IMR-90 (cell line): ENCODE measurements at regions not wholly inside any gene's neighbourhood (a gene's known extent, or its start where the extent isn't known, plus 50 kb on each side); places are given as distances from the start of the nearest gene placed in this dataset.

ENCODE experiments used
- ATAC-seq: fragments of 200-7000 bp; cut with Tn5 transposase; 2 replicates; pipeline ENCODE4 v1.9.1; 2020; ENCODE audit warnings: low read depth, mild to moderate bottlenecking, moderate library complexity
- BruUV-seq: library from RNA; stranded (reverse); fragments of 400-500 nt; replicated peaks from 2 replicates; lab custom pipeline; 2021; lab: Mats Ljungman, UMichigan
- CTCF ChIA-PET: fragments of 300-600 bp; formaldehyde crosslinking; extraction: SDS; loops from one replicate; lab custom pipeline; 2021; ENCODE audit warnings: antibody characterized with exemption; lab: Yijun Ruan, JAX
- POLR2A ChIA-PET: fragments of 300-600 bp; sonication (Branson Sonifier 250); formaldehyde crosslinking; loops from one replicate; lab custom pipeline; 2022; ENCODE audit warnings: antibody characterized with exemption; ENCODE audit not compliant: unreplicated experiment; lab: Charles Lee
- DNase-seq: peaks from one replicate; pipeline ENCODE4 v3.0.0; 2013
- H2AFZ ChIP-seq: replicated peaks from 2 replicates; pipeline ENCODE3; 2013; ENCODE audit warnings: low read length, mild to moderate bottlenecking; ENCODE audit not compliant: poor library complexity
- H2AK5ac ChIP-seq: 2 replicates; pipeline ENCODE4 v1.6.1; 2013; ENCODE audit warnings: low read depth, low read length, inconsistent platforms
- H2AK9ac ChIP-seq: replicated peaks from 2 replicates; pipeline ENCODE3; 2013; ENCODE audit warnings: mild to moderate bottlenecking, low read depth, low read length, moderate library complexity; ENCODE audit not compliant: poor library complexity
- H2BK120ac ChIP-seq: 2 replicates; pipeline ENCODE4 v1.6.1; 2013; ENCODE audit warnings: low read depth, low read length, inconsistent platforms
- H2BK15ac ChIP-seq: 3 replicates; pipeline ENCODE4 v1.6.1; 2013; ENCODE audit warnings: low read depth, low read length, inconsistent platforms
- H2BK20ac ChIP-seq: 2 replicates; pipeline ENCODE4 v1.6.1; 2013; ENCODE audit warnings: low read depth, mild to moderate bottlenecking, inconsistent platforms, low read length, moderate library complexity
- H2BK5ac ChIP-seq: 2 replicates; pipeline ENCODE4 v1.6.1; 2013; ENCODE audit warnings: mild to moderate bottlenecking, low read depth, low read length, inconsistent platforms; ENCODE audit not compliant: poor library complexity, severe bottlenecking
- H3K14ac ChIP-seq: replicated peaks from 2 replicates; pipeline ENCODE4 v1.6.1; 2013; ENCODE audit warnings: low read depth, low read length, inconsistent platforms
- H3K18ac ChIP-seq: 2 replicates; pipeline ENCODE4 v1.6.1; 2013; ENCODE audit warnings: low read depth, low read length, control low read depth
- H3K23ac ChIP-seq: 2 replicates; pipeline ENCODE4 v1.6.1; 2013; ENCODE audit warnings: low read depth, low read length, inconsistent platforms
- H3K27ac ChIP-seq: 2 replicates; pipeline ENCODE4 v1.5.1; 2013; ENCODE audit warnings: mild to moderate bottlenecking, control low read depth, low read length; ENCODE audit not compliant: insufficient read depth
- H3K27me3 ChIP-seq: 2 replicates; pipeline ENCODE4 v1.6.1; 2013; ENCODE audit warnings: low read length; ENCODE audit not compliant: control insufficient read depth, insufficient read depth
- H3K36me3 ChIP-seq: 2 replicates; pipeline ENCODE4 v1.6.1; 2013; ENCODE audit warnings: low read length, mixed read lengths; ENCODE audit not compliant: control insufficient read depth, insufficient read depth
- H3K4ac ChIP-seq: 2 replicates; pipeline ENCODE4 v1.6.1; 2013; ENCODE audit warnings: low read depth, low read length, inconsistent platforms
- H3K4me1 ChIP-seq: 2 replicates; pipeline ENCODE4 v1.6.1; 2013; ENCODE audit warnings: low read length, mixed read lengths; ENCODE audit not compliant: control insufficient read depth, insufficient read depth
- H3K4me2 ChIP-seq: 2 replicates; pipeline ENCODE4 v1.6.1; 2013; ENCODE audit warnings: low read depth, mild to moderate bottlenecking, control low read depth, low read length, moderate library complexity
- H3K4me3 ChIP-seq: 2 replicates; pipeline ENCODE4 v1.5.1; 2013; ENCODE audit warnings: low read depth, mild to moderate bottlenecking, control low read depth, low read length, moderate library complexity; ENCODE audit not compliant: insufficient read depth
- H3K56ac ChIP-seq: 2 replicates; pipeline ENCODE4 v1.6.1; 2013; ENCODE audit warnings: low read length, inconsistent platforms; ENCODE audit not compliant: insufficient read depth; ENCODE audit errors: extremely low read depth
- H3K79me1 ChIP-seq, 2 experiments: 2 replicates each; pipeline ENCODE4 v1.6.1; 2013; ENCODE audit warnings: low read length in 2 of 2, inconsistent platforms in 1 of 2, low read depth in 1 of 2
- H3K9ac ChIP-seq: 2 replicates; pipeline ENCODE4 v1.6.1; 2013; ENCODE audit warnings: low read depth, low read length, control low read depth
- H3K9me1 ChIP-seq: 2 replicates; pipeline ENCODE4 v1.6.1; 2013; ENCODE audit warnings: low read length, inconsistent platforms; ENCODE audit not compliant: insufficient read depth
- H3K9me3 ChIP-seq: 2 replicates; pipeline ENCODE4 v1.6.1; 2013; ENCODE audit warnings: low read length; ENCODE audit not compliant: control insufficient read depth, insufficient read depth
- H4K20me1 ChIP-seq: 2 replicates; pipeline ENCODE4 v1.6.1; 2013; ENCODE audit warnings: low read length, inconsistent platforms; ENCODE audit not compliant: insufficient read depth
- H4K5ac ChIP-seq: 2 replicates; pipeline ENCODE4 v1.6.1; 2013; ENCODE audit warnings: mild to moderate bottlenecking, low read depth, low read length, control low read depth
- H4K8ac ChIP-seq, 2 experiments: 2 replicates each; pipeline ENCODE4 v1.6.1; 2013; ENCODE audit warnings: low read depth in 2 of 2, low read length in 2 of 2, control low read depth in 1 of 2, inconsistent platforms in 1 of 2
- H4K91ac ChIP-seq: 2 replicates; pipeline ENCODE4 v1.6.1; 2013; ENCODE audit warnings: low read depth, low read length, inconsistent platforms; ENCODE audit not compliant: insufficient read depth
- BHLHE40 ChIP-seq: fragments of 150-350 bp; IDR thresholded peaks from 2 replicates; pipeline ENCODE4 v1.6.1; 2016; ENCODE audit warnings: mild to moderate bottlenecking, low read depth, low read length
- CEBPB ChIP-seq: IDR thresholded peaks from 2 replicates; pipeline ENCODE4 v1.6.1; 2012; ENCODE audit warnings: low read depth, low read length, improper control_type of control experiment
- CHD1 ChIP-seq: IDR thresholded peaks from 2 replicates; pipeline ENCODE4 v1.6.1; 2012; ENCODE audit warnings: low read depth, low read length, improper control_type of control experiment
- CTCF ChIP-seq: conservative IDR thresholded peaks from 2 replicates; pipeline ENCODE4 v1.5.1; 2012; ENCODE audit warnings: mild to moderate bottlenecking, low read depth, low read length, improper control_type of control experiment
- ELK1 ChIP-seq: fragments of 150-350 bp; IDR thresholded peaks from 2 replicates; pipeline ENCODE4 v1.6.1; 2016; ENCODE audit warnings: low read depth, mild to moderate bottlenecking, low read length, moderate library complexity, borderline replicate concordance
- FOS ChIP-seq: fragments of 150-350 bp; IDR thresholded peaks from 2 replicates; pipeline ENCODE4 v1.6.1; 2016; ENCODE audit warnings: low read depth, low read length
- MAFK ChIP-seq: IDR thresholded peaks from 2 replicates; pipeline ENCODE4 v1.6.1; 2012; ENCODE audit warnings: low read depth, low read length, improper control_type of control experiment
- MAZ ChIP-seq: IDR thresholded peaks from 2 replicates; pipeline ENCODE4 v1.6.1; 2012; ENCODE audit warnings: low read depth, mild to moderate bottlenecking, low read length, improper control_type of control experiment, moderate library complexity, borderline replicate concordance
- MXI1 ChIP-seq: IDR thresholded peaks from 2 replicates; pipeline ENCODE4 v1.6.1; 2012; ENCODE audit warnings: low read depth, mild to moderate bottlenecking, low read length, moderate library complexity, borderline replicate concordance
- NFE2L2 ChIP-seq: fragments of 150-350 bp; IDR thresholded peaks from 2 replicates; pipeline ENCODE4 v1.6.1; 2016; ENCODE audit warnings: low read depth, mild to moderate bottlenecking, low read length
- POLR2A ChIP-seq: IDR thresholded peaks from 2 replicates; pipeline ENCODE4 v1.6.1; 2012; ENCODE audit warnings: mild to moderate bottlenecking, low read depth, low read length
- RAD21 ChIP-seq: IDR thresholded peaks from 2 replicates; pipeline ENCODE4 v1.6.1; 2012; ENCODE audit warnings: low read length, improper control_type of control experiment
- RCOR1 ChIP-seq: IDR thresholded peaks from 2 replicates; pipeline ENCODE4 v1.6.1; 2012; ENCODE audit warnings: mild to moderate bottlenecking, low read length, improper control_type of control experiment; ENCODE audit not compliant: insufficient replicate concordance
- RFX5 ChIP-seq: IDR thresholded peaks from 2 replicates; pipeline ENCODE4 v1.8.0; 2012; ENCODE audit warnings: low read depth, mild to moderate bottlenecking, low read length, moderate library complexity
- SMC3 ChIP-seq: fragments of 150-350 bp; IDR thresholded peaks from 2 replicates; pipeline ENCODE4 v1.6.1; 2016; ENCODE audit warnings: low read depth, mild to moderate bottlenecking, antibody characterized with exemption, low read length, moderate library complexity
- USF2 ChIP-seq: fragments of 150-350 bp; IDR thresholded peaks from 2 replicates; pipeline ENCODE4 v1.6.1; 2017; ENCODE audit warnings: mild to moderate bottlenecking, antibody characterized with exemption, low read length, low read depth
- WGBS, 2 experiments: methylation state at CpG; one replicate each; pipeline versions ENCODE4 v1.1.5 to v1.1.7; 2013; ENCODE audit warnings: missing lambda C conversion rate in 2 of 2; ENCODE audit not compliant: insufficient read length in 1 of 2; ENCODE audit errors: extremely low coverage in 2 of 2; 5-methylcytosine and 5-hydroxymethylcytosine counted together
- dilution Hi-C: fragments of 300-500 bp; cut with HindIII; formaldehyde crosslinking; loops from one replicate; pipeline ENCODE4 v1.14.3; 2018; ENCODE audit warnings: low sequenced_read_pairs; ENCODE audit not compliant: unreplicated experiment
- in situ Hi-C: fragments of 300-500 bp; cut with MboI; formaldehyde crosslinking; loops from 3 replicates; pipeline ENCODE4 v1.14.3; 2019; ENCODE audit warnings: low sequenced_read_pairs, inconsistent platforms, mixed read lengths
- intact Hi-C: fragments of 100-400 bp; cut with micrococcal nuclease; formaldehyde crosslinking; loops from 2 replicates; pipeline ENCODE4 v1.10.0; 2022

GRCh38 chr13:97058391-97058790, 64.1 kb upstream of the OXGR1 start:
- TF ChIP-seq NFE2L2 (no peak), CHD1 (no peak), MAZ (no peak), RAD21 (no peak), MXI1 (no peak), POLR2A (no peak), CEBPB (no peak), CTCF (no peak), BHLHE40 (no peak), RFX5 (no peak), RCOR1 (no peak), FOS (no peak), SMC3 (no peak), MAFK (no peak), USF2 (no peak), ELK1 (no peak)
- Histone ChIP-seq H3K4ac (no peak overlapping the region), H3K79me1 (no peaks in the 10 kb centered on the region), H3K18ac (no peak overlapping the region), H2BK20ac (no peak overlapping the region), H3K36me3 (no peaks in the 10 kb centered on the region), H4K8ac (no peak overlapping the region), H3K4me1 (no peaks in the 10 kb centered on the region), H2BK120ac (no peak overlapping the region), H2BK15ac (no peak overlapping the region), H3K56ac (no peak overlapping the region), H2AK5ac (no peak overlapping the region), H4K20me1 (no peaks in the 10 kb centered on the region), H2AFZ (no peak overlapping the region), H3K4me3 (no peak overlapping the region), H3K9ac (no peak overlapping the region), H3K27ac (no peak overlapping the region), H3K4me2 (no peak overlapping the region), H3K14ac (no peak overlapping the region), H3K9me3 (no peaks in the 10 kb centered on the region), H3K23ac (no peak overlapping the region), H2BK5ac (no peak overlapping the region), H4K5ac (no peak overlapping the region), H2AK9ac (no peak overlapping the region), H3K9me1 (no peaks in the 10 kb centered on the region), H3K27me3 (peaks cover 11% of the 10 kb centered on the region), H4K91ac (no peak overlapping the region)
- POLR2A ChIA-PET: no interaction called here
- intact Hi-C loops: no loop called here
- ATAC-seq: no peak
- CTCF ChIA-PET: no interaction called here
- in situ Hi-C loops: no loop called here
- no TSS peak for BruUV-seq
- no peak for DNase-seq
- no CpG with 5 or more reads among the region's 3 CpGs for WGBS, 2 experiments
- dilution Hi-C loops: no loop called here
